Calu3 (cell line): ENCODE measurements at regions not wholly inside any gene's neighbourhood (a gene's known extent, or its start where the extent isn't known, plus 50 kb on each side); places are given as distances from the start of the nearest gene placed in this dataset.

ENCODE experiments used
- BruUV-seq: library from RNA; stranded (reverse); fragments of 400-500 nt; replicated peaks from 2 replicates; lab custom pipeline; 2021; lab: Mats Ljungman, UMichigan
- CTCF ChIA-PET: fragments of 300-600 bp; sonication (Branson Sonifier 250); formaldehyde crosslinking; loops from one replicate; lab custom pipeline; 2022; ENCODE audit warnings: antibody characterized with exemption; lab: Charles Lee
- DNase-seq: peaks from one replicate; pipeline ENCODE4 v3.0.0; 2022
- H3K27ac Mint-ChIP-seq: one replicate; pipeline ENCODE4 v1.8.0; 2022; ENCODE audit warnings: mixed read lengths; ENCODE audit not compliant: unreplicated experiment
- H3K27me3 Mint-ChIP-seq: one replicate; pipeline ENCODE4 v1.8.0; 2022; ENCODE audit warnings: mixed read lengths; ENCODE audit not compliant: unreplicated experiment
- H3K36me3 Mint-ChIP-seq: one replicate; pipeline ENCODE4 v1.8.0; 2022; ENCODE audit warnings: mild to moderate bottlenecking, moderate library complexity, mixed read lengths; ENCODE audit not compliant: insufficient read depth, unreplicated experiment
- H3K4me1 Mint-ChIP-seq: one replicate; pipeline ENCODE4 v1.8.0; 2022; ENCODE audit warnings: mild to moderate bottlenecking, low read depth, mixed read lengths; ENCODE audit not compliant: unreplicated experiment
- H3K4me3 Mint-ChIP-seq: one replicate; pipeline ENCODE4 v1.8.0; 2022; ENCODE audit warnings: mild to moderate bottlenecking, low read depth, moderate library complexity, mixed read lengths; ENCODE audit not compliant: unreplicated experiment
- H3K9me3 Mint-ChIP-seq: one replicate; pipeline ENCODE4 v1.8.0; 2022; ENCODE audit warnings: low read depth, mixed read lengths; ENCODE audit not compliant: unreplicated experiment
- CTCF ChIP-seq: fragments of 200-600 bp; IDR thresholded peaks from one replicate; pipeline ENCODE4 v1.8.0; 2022; ENCODE audit warnings: antibody characterized with exemption; ENCODE audit not compliant: unreplicated experiment
- intact Hi-C: fragments of 100-400 bp; cut with micrococcal nuclease; formaldehyde crosslinking; loops from one replicate; pipeline ENCODE4 v1.10.0; 2022; ENCODE audit not compliant: unreplicated experiment

GRCh38 chr2:194603429-194603828, 1053.6 kb upstream of the SLC39A10 start:
- DNase-seq, result no peak
- Mint-ChIP-seq H3K27me3 (no peaks in the 10 kb centered on the region), H3K4me1 (peaks cover 8% of the 10 kb centered on the region), H3K27ac (no peak overlapping the region), H3K36me3 (no peaks in the 10 kb centered on the region), H3K9me3 (peaks cover 12% of the 10 kb centered on the region), H3K4me3 (no peak overlapping the region)
- no TSS peak for BruUV-seq
- intact Hi-C loops, result no loop called here
- CTCF ChIA-PET, result no interaction called here
- TF ChIP-seq CTCF, result no peak

GRCh38 chr2:194602750-194603149, 1054.3 kb upstream of the SLC39A10 start:
- intact Hi-C loops, result no loop called here
- BruUV-seq, result no TSS peak
- H3K4me1 Mint-ChIP-seq, result peaks cover 8% of the 10 kb centered on the region
- no peak overlapping the region for H3K4me3 Mint-ChIP-seq
- no peaks in the 10 kb centered on the region for H3K36me3 Mint-ChIP-seq
- peak; percentile 40 for DNase-seq
- TF ChIP-seq CTCF, result no peak
- peak overlapping the region; percentile 73 for H3K27ac Mint-ChIP-seq
- CTCF ChIA-PET, result no interaction called here
- H3K9me3 Mint-ChIP-seq, result peaks cover 12% of the 10 kb centered on the region
- no peaks in the 10 kb centered on the region for H3K27me3 Mint-ChIP-seq

- CTCF ChIA-PET, result no interaction called here
- no TSS peak for BruUV-seq
- no peak for TF ChIP-seq CTCF
- no peak for DNase-seq
- Mint-ChIP-seq H3K4me3 (no peak overlapping the region), H3K9me3 (no peaks in the 10 kb centered on the region), H3K36me3 (no peaks in the 10 kb centered on the region), H3K27me3 (no peaks in the 10 kb centered on the region), H3K27ac (peak overlapping the region; percentile 14), H3K4me1 (no peaks in the 10 kb centered on the region)
- intact Hi-C loops, result no loop called here
Observed at GRCh38 chr2:194591192-194591591, 1065.8 kb upstream of the SLC39A10 start.

GRCh38 chr2:194587739-194588270, 1069.2 kb upstream of the SLC39A10 start:
- CTCF ChIA-PET, result no interaction called here
- no peaks in the 10 kb centered on the region for H3K36me3 Mint-ChIP-seq
- H3K4me1 Mint-ChIP-seq, result no peaks in the 10 kb centered on the region
- H3K27ac Mint-ChIP-seq, result no peak overlapping the region
- no peak for DNase-seq
- TF ChIP-seq CTCF, result no peak
- intact Hi-C loops, result no loop called here
- no peaks in the 10 kb centered on the region for H3K9me3 Mint-ChIP-seq
- no TSS peak for BruUV-seq
- no peak overlapping the region for H3K4me3 Mint-ChIP-seq
- H3K27me3 Mint-ChIP-seq, result no peaks in the 10 kb centered on the region
